ENCODE measurements at regions not wholly inside any gene's neighbourhood (a gene's known extent, or its start where the extent isn't known, plus 50 kb on each side); places are given as distances from the start of the nearest gene placed in this dataset.
A peak's percentile ranks its signal among the peaks of the same experiment; 100 is the strongest.

GRCh38 chr9:16029796-16030363 is 477.0 kb downstream of the CCDC171 start:
- no TSS peak for BruUV-seq (replicated peaks)
- intact Hi-C loops (cut with micrococcal nuclease), result no loop called here
- ChIA-PET POLR2A (no interaction called here), CTCF (no interaction called here)
- peak overlapping the region; percentile 41 for H3K27ac Mint-ChIP-seq (ENCODE audit: low read depth, unreplicated experiment)
- peaks cover 8% of the 10 kb centered on the region for H3K9me3 Mint-ChIP-seq (ENCODE audit: unreplicated experiment)
- H3K36me3 Mint-ChIP-seq (ENCODE audit: insufficient read depth, unreplicated experiment), result no peaks in the 10 kb centered on the region
- TF ChIP-seq, protein P1, sequence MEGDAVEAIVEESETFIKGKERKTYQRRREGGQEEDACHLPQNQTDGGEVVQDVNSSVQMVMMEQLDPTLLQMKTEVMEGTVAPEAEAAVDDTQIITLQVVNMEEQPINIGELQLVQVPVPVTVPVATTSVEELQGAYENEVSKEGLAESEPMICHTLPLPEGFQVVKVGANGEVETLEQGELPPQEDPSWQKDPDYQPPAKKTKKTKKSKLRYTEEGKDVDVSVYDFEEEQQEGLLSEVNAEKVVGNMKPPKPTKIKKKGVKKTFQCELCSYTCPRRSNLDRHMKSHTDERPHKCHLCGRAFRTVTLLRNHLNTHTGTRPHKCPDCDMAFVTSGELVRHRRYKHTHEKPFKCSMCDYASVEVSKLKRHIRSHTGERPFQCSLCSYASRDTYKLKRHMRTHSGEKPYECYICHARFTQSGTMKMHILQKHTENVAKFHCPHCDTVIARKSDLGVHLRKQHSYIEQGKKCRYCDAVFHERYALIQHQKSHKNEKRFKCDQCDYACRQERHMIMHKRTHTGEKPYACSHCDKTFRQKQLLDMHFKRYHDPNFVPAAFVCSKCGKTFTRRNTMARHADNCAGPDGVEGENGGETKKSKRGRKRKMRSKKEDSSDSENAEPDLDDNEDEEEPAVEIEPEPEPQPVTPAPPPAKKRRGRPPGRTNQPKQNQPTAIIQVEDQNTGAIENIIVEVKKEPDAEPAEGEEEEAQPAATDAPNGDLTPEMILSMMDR (IDR thresholded peaks at IDR 0.05; ENCODE audit: unreplicated experiment), result no peak
- H3K4me1 Mint-ChIP-seq (ENCODE audit: insufficient read depth, unreplicated experiment), result peaks cover 35% of the 10 kb centered on the region
- no peaks in the 10 kb centered on the region for H3K27me3 Mint-ChIP-seq (ENCODE audit: insufficient read depth, unreplicated experiment)
- no peak for DNase-seq (ENCODE audit: unreplicated experiment)
- no peak overlapping the region for H3K4me3 Mint-ChIP-seq (ENCODE audit: unreplicated experiment)

- peak overlapping the region; percentile 9 for H3K4me3 Mint-ChIP-seq (ENCODE audit: unreplicated experiment)
- ChIA-PET CTCF (interaction anchor here (0.6 to 0.9 kb wide), 2 partner anchors 61 to 606 kb away, joined by 3 read pairs; no protein-coding TSS in a partner anchor), POLR2A (no interaction called here)
- peaks cover 8% of the 10 kb centered on the region for H3K9me3 Mint-ChIP-seq (ENCODE audit: unreplicated experiment)
- peak; percentile 92 for DNase-seq (ENCODE audit: unreplicated experiment)
- H3K4me1 Mint-ChIP-seq (ENCODE audit: insufficient read depth, unreplicated experiment), result peaks cover 35% of the 10 kb centered on the region
- TF ChIP-seq, protein P1 (IDR thresholded peaks at IDR 0.05; ENCODE audit: unreplicated experiment), result no peak
- H3K27me3 Mint-ChIP-seq (ENCODE audit: insufficient read depth, unreplicated experiment), result no peaks in the 10 kb centered on the region
- peak overlapping the region; percentile 41 for H3K27ac Mint-ChIP-seq (ENCODE audit: low read depth, unreplicated experiment)
- intact Hi-C loops (cut with micrococcal nuclease), result no loop called here
- no TSS peak for BruUV-seq (replicated peaks)
- H3K36me3 Mint-ChIP-seq (ENCODE audit: insufficient read depth, unreplicated experiment), result no peaks in the 10 kb centered on the region
Observed at GRCh38 chr9:16030528-16031185, 477.8 kb downstream of the CCDC171 start.

GRCh38 chr9:16031486-16031885 is 478.6 kb downstream of the CCDC171 start:
- H3K36me3 Mint-ChIP-seq (ENCODE audit: insufficient read depth, unreplicated experiment), result no peaks in the 10 kb centered on the region
- peaks cover 35% of the 10 kb centered on the region for H3K4me1 Mint-ChIP-seq (ENCODE audit: insufficient read depth, unreplicated experiment)
- CTCF ChIA-PET, result interaction anchor here (0.9 kb wide), 2 partner anchors 60 kb away, joined by 3 read pairs; no protein-coding TSS in a partner anchor
- H3K27ac Mint-ChIP-seq (ENCODE audit: low read depth, unreplicated experiment), result no peak overlapping the region
- POLR2A ChIA-PET, result no interaction called here
- DNase-seq (ENCODE audit: unreplicated experiment), result no peak
- no peak overlapping the region for H3K4me3 Mint-ChIP-seq (ENCODE audit: unreplicated experiment)
- intact Hi-C loops (cut with micrococcal nuclease), result no loop called here
- no peaks in the 10 kb centered on the region for H3K27me3 Mint-ChIP-seq (ENCODE audit: insufficient read depth, unreplicated experiment)
- TF ChIP-seq, protein P1 (IDR thresholded peaks at IDR 0.05; ENCODE audit: unreplicated experiment), result no peak
- BruUV-seq (replicated peaks), result no TSS peak
- peaks cover 8% of the 10 kb centered on the region for H3K9me3 Mint-ChIP-seq (ENCODE audit: unreplicated experiment)

- no TSS peak for BruUV-seq (replicated peaks)
Observed at GRCh38 chr9:16031971-16032370, 479.1 kb downstream of the CCDC171 start.

More at GRCh38 chr9:16031971-16032370, 479.1 kb downstream of the CCDC171 start:
- Mint-ChIP-seq H3K4me3 (ENCODE audit: unreplicated experiment) (no peak overlapping the region), H3K36me3 (ENCODE audit: insufficient read depth, unreplicated experiment) (no peaks in the 10 kb centered on the region), H3K27me3 (ENCODE audit: insufficient read depth, unreplicated experiment) (no peaks in the 10 kb centered on the region), H3K27ac (ENCODE audit: low read depth, unreplicated experiment) (no peak overlapping the region), H3K4me1 (ENCODE audit: insufficient read depth, unreplicated experiment) (peaks cover 35% of the 10 kb centered on the region), H3K9me3 (ENCODE audit: unreplicated experiment) (peaks cover 8% of the 10 kb centered on the region)
- TF ChIP-seq, protein P1 (IDR thresholded peaks at IDR 0.05; ENCODE audit: unreplicated experiment), result no peak
- peak; percentile 51 for DNase-seq (ENCODE audit: unreplicated experiment)
- ChIA-PET CTCF (interaction anchor here (0.6 to 0.9 kb wide), 2 partner anchors 60 to 549 kb away, joined by 3 to 4 read pairs; no protein-coding TSS in a partner anchor), POLR2A (no interaction called here)
- intact Hi-C loops (cut with micrococcal nuclease), result no loop called here
